RWPE1 (cell line): ENCODE measurements at regions not wholly inside any gene's neighbourhood (a gene's known extent, or its start where the extent isn't known, plus 50 kb on each side); places are given as distances from the start of the nearest gene placed in this dataset.

ENCODE experiments used
- CTCF ChIA-PET: fragments of 350-600 bp; sonication (Branson Sonifier 250); formaldehyde crosslinking; extraction: SDS; loops from one replicate; lab custom pipeline; 2021; lab: Yijun Ruan, JAX
- POLR2A ChIA-PET: fragments of 400-600 bp; formaldehyde crosslinking; extraction: SDS; loops from one replicate; lab custom pipeline; 2020; ENCODE audit warnings: antibody characterized with exemption; ENCODE audit not compliant: low non-redundant PET; lab: Yijun Ruan, JAX
- DNase-seq: peaks from one replicate; pipeline ENCODE4 v3.0.0; 2012; ENCODE audit warnings: low spot score
- H3K27ac ChIP-seq: fragments of 450-650 bp; 2 replicates; pipeline ENCODE4 v1.5.1; 2017
- TF ChIP-seq, protein P1 (sequence below): fragments of 450-650 bp; conservative IDR thresholded peaks from 2 replicates; pipeline ENCODE4 v1.5.1; 2017; ENCODE audit warnings: low read depth, mild to moderate bottlenecking

DNA sequence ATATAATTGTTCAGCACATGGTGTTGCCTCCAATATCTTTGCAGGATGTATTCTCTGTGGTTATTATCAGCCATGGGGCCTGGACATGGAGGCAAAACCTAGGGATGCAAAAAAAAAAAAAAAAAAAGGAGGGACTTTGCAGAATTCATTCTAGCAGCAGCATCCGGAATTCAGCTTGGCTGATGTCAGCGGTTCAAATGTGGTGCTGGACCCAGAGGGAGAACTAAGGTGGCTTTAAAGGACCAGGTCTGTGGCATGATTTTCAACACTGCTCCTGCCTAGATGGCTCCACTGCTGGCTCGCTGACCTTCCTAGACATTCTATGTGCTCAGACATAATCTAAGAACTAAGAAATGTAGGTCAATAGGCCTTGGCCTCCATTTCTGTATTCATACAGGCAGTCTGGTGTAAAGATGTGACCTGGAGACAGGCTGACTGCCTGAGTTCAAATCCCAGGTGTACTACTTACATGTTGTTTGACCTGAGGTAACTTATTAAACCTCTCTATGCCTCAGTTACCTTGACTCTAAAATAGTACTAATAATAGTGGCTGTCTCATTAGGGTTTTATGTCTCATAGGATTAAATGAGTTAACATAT, 108.6 kb downstream of the PPM1A start:
- DNase-seq = no peak
- POLR2A ChIA-PET = no interaction called here
- H3K27ac ChIP-seq = no peak overlapping the region
- TF ChIP-seq, protein P1, sequence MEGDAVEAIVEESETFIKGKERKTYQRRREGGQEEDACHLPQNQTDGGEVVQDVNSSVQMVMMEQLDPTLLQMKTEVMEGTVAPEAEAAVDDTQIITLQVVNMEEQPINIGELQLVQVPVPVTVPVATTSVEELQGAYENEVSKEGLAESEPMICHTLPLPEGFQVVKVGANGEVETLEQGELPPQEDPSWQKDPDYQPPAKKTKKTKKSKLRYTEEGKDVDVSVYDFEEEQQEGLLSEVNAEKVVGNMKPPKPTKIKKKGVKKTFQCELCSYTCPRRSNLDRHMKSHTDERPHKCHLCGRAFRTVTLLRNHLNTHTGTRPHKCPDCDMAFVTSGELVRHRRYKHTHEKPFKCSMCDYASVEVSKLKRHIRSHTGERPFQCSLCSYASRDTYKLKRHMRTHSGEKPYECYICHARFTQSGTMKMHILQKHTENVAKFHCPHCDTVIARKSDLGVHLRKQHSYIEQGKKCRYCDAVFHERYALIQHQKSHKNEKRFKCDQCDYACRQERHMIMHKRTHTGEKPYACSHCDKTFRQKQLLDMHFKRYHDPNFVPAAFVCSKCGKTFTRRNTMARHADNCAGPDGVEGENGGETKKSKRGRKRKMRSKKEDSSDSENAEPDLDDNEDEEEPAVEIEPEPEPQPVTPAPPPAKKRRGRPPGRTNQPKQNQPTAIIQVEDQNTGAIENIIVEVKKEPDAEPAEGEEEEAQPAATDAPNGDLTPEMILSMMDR = no peak
- CTCF ChIA-PET = no interaction called here

DNA sequence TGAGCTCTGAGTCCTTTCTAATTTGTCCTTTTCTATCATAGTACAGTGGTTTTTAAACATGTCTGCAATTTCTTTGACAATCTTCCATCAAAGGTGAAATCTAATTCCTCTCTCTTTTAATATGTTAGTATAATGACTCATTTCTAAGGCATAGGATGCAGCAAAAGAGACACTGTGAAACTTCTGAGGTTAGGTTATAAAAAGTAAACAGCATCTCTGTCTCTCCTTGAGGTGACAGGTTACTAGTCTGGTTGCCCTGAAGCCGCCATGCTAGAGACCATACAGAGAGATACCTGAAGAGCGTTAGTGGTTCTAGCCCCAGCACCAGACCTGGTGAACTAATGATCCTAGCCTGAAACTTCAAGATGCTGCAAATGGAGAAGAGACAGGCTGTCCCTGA, 114.3 kb downstream of the PPM1A start:
- CTCF ChIA-PET = no interaction called here
- POLR2A ChIA-PET = no interaction called here
- TF ChIP-seq, protein P1 = no peak
- no peak for DNase-seq
- H3K27ac ChIP-seq = no peak overlapping the region

DNA sequence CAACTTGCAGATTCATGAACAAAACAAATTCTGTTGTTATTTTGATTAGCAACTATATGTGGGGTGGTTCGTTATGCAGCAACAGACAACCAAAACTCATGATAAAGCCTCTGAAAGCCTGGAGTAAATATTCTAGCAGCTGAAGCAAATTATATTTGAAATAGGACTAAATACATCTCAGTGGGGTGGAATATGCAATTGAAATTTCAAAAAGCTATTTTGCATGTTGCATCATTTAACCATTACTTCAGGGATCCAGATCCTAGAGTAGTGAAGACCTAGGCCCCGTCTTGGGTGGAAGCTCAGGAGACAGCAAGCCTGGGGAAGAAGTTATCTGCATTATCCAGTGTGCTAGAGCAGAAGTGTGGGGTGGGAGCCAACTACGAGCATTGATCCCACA, 114.7 kb downstream of the PPM1A start:
- ChIA-PET POLR2A (no interaction called here), CTCF (no interaction called here)
- TF ChIP-seq, protein P1 = no peak
- no peak for DNase-seq
- no peak overlapping the region for H3K27ac ChIP-seq

DNA sequence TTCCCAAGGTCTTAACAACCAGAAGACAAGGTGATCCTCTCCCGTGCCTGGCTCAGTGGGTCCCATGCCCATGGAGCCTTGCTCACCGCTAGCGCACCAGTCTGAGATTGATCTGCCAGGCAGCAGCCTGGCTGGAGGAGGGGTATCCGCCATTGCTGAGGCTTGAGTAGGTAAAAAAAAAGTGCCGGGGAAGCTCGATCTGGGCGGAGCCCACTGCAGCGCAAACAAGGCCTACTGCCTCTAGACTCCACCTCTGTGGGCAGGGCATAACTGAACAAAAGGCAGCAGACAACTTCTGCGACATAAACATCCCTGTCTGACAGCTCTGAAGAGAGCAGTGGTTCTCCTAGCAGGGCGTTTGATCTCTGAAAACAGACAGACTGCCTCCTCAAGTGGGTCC, 104.0 kb downstream of the C14orf39 start:
- POLR2A ChIA-PET = no interaction called here
- TF ChIP-seq, protein P1 = no peak
- CTCF ChIA-PET = interaction anchor here (0.6 kb wide), 1 partner anchor 34 kb away, joined by 4 read pairs; no protein-coding TSS in a partner anchor
- DNase-seq = no peak
- H3K27ac ChIP-seq = no peak overlapping the region
